Right cardiac atrium (tissue), 5 donors: ENCODE measurements at regions not wholly inside any gene's neighbourhood (a gene's known extent, or its start where the extent isn't known, plus 50 kb on each side); places are given as distances from the start of the nearest gene placed in this dataset.

Experiments
- ATAC-seq, 2 donors: fragments of 200-7000 bp; cut with Tn5 transposase; one replicate each; pipeline versions ENCODE4 v1.8.0 to v1.9.1; 2020; ENCODE audit warnings: moderate library complexity in 2 of 2, mild to moderate bottlenecking in 1 of 2
- DNase-seq, 3 donors: peaks; one replicate each; pipeline ENCODE4 v3.0.0-alpha.2; 2020
- H3K27ac ChIP-seq: one replicate; pipeline ENCODE4 v1.5.1; 2013; ENCODE audit warnings: mild to moderate bottlenecking, low read length, control low read depth, moderate library complexity
- H3K27me3 ChIP-seq: one replicate; pipeline ENCODE4 v1.6.1; 2013; ENCODE audit not compliant: control insufficient read depth, insufficient read depth
- H3K4me1 ChIP-seq: one replicate; pipeline ENCODE4 v1.6.1; 2013; ENCODE audit warnings: low read length; ENCODE audit not compliant: control insufficient read depth, insufficient read depth
- H3K4me3 ChIP-seq: one replicate; pipeline ENCODE4 v1.5.1; 2013; ENCODE audit warnings: low read length, control low read depth
- H3K9me3 ChIP-seq: one replicate; pipeline ENCODE4 v1.6.1; 2013; ENCODE audit warnings: low read length; ENCODE audit not compliant: control insufficient read depth
- WGBS: extraction: QIAGEN DNeasy Blood & Tissue Kit; methylation state at CpG from one replicate; pipeline ENCODE4 v1.1.7; 2013; 5-methylcytosine and 5-hydroxymethylcytosine counted together
- intact Hi-C, 4 donors: fragments of 100-400 bp; cut with DNase I; formaldehyde crosslinking; loops; one replicate each; pipeline versions ENCODE4 v1.11.0 to v1.14.0; 2022 to 2023
- donor health status: healthy with polysubstance abuse.
- donor health status: DM: no; HTN: yes; CAD: no.
- donor health status: DM: no; HTN: no; CAD: no.
- donor health status: DM: no; HTN: yes; CAD: no; lungs with severe emphysema.
- donor health status: DM: yes; HTN: yes; CAD: no.

GRCh38 chr1:81453367-81453703, 347.4 kb upstream of the ADGRL2 start:
- no peak overlapping the region for H3K27ac ChIP-seq
- H3K4me3 ChIP-seq = no peak overlapping the region
- no peaks in the 10 kb centered on the region for H3K4me1 ChIP-seq
- ATAC-seq (no peak), DNase-seq (no peak)
- intact Hi-C loops = no loop called here
- H3K9me3 ChIP-seq = no peaks in the 10 kb centered on the region
- H3K27me3 ChIP-seq = no peaks in the 10 kb centered on the region
- WGBS = 76% methylated on average over 2 of the region's 2 CpGs

- DNase-seq (no peak), ATAC-seq (no peak)
- Histone ChIP-seq H3K27me3 (no peaks in the 10 kb centered on the region), H3K4me3 (no peak overlapping the region), H3K4me1 (no peaks in the 10 kb centered on the region), H3K27ac (no peak overlapping the region), H3K9me3 (no peaks in the 10 kb centered on the region)
- WGBS = 83% methylated on average over 7 of the region's 7 CpGs
- intact Hi-C loops = no loop called here
Observed at GRCh38 chr1:81452693-81453366, 347.9 kb upstream of the ADGRL2 start.

GRCh38 chr1:81449786-81450185, 350.9 kb upstream of the ADGRL2 start:
- WGBS = 96% methylated on average over 2 of the region's 2 CpGs
- Histone ChIP-seq H3K27ac (no peak overlapping the region), H3K4me3 (no peak overlapping the region), H3K9me3 (no peaks in the 10 kb centered on the region), H3K27me3 (no peaks in the 10 kb centered on the region), H3K4me1 (no peaks in the 10 kb centered on the region)
- DNase-seq = no peak
- ATAC-seq = no peak
- intact Hi-C loops = no loop called here

GRCh38 chr1:81446000-81446669, 354.6 kb upstream of the ADGRL2 start:
- no peaks in the 10 kb centered on the region for H3K9me3 ChIP-seq
- ATAC-seq = peak; percentile 60 to 71
- intact Hi-C loops = no loop called here
- WGBS = 65% methylated on average over 9 of the region's 9 CpGs
- DNase-seq = peak; percentile 22 to 56 (median 31)
- peak overlapping the region; percentile 3 for H3K27ac ChIP-seq
- no peaks in the 10 kb centered on the region for H3K27me3 ChIP-seq
- peak overlapping the region; percentile 23 for H3K4me3 ChIP-seq
- peaks cover 1% of the 10 kb centered on the region for H3K4me1 ChIP-seq

GRCh38 chr1:81443288-81443687, 357.4 kb upstream of the ADGRL2 start:
- Histone ChIP-seq H3K27me3 (no peaks in the 10 kb centered on the region), H3K9me3 (peaks cover 4% of the 10 kb centered on the region), H3K27ac (no peak overlapping the region), H3K4me3 (no peak overlapping the region), H3K4me1 (peaks cover 1% of the 10 kb centered on the region)
- WGBS = 96% methylated on average over 1 of the region's 1 CpG
- intact Hi-C loops = no loop called here
- ATAC-seq (no peak), DNase-seq (no peak)

- DNase-seq (peak in 1 of 3 donors; percentile 46), ATAC-seq (no peak)
- H3K4me3 ChIP-seq = no peak overlapping the region
- intact Hi-C loops = no loop called here
- peaks cover 4% of the 10 kb centered on the region for H3K9me3 ChIP-seq
- no peaks in the 10 kb centered on the region for H3K4me1 ChIP-seq
- no peaks in the 10 kb centered on the region for H3K27me3 ChIP-seq
- no peak overlapping the region for H3K27ac ChIP-seq
- 97% methylated on average over 12 of the region's 12 CpGs for WGBS
Observed at GRCh38 chr1:81439046-81439823, 361.5 kb upstream of the ADGRL2 start.

- Histone ChIP-seq H3K4me3 (no peak overlapping the region), H3K27ac (peak overlapping the region; percentile 59), H3K4me1 (no peaks in the 10 kb centered on the region), H3K9me3 (peaks cover 4% of the 10 kb centered on the region), H3K27me3 (no peaks in the 10 kb centered on the region)
- DNase-seq (no peak), ATAC-seq (no peak)
- intact Hi-C loops = no loop called here
- WGBS = 30% methylated on average over 3 of the region's 3 CpGs
Observed at GRCh38 chr1:81437649-81438048, 363.1 kb upstream of the ADGRL2 start.

GRCh38 chr1:81437213-81437612, 363.5 kb upstream of the ADGRL2 start:
- no peak overlapping the region for H3K4me3 ChIP-seq
- DNase-seq (no peak), ATAC-seq (no peak)
- H3K27ac ChIP-seq = no peak overlapping the region
- H3K9me3 ChIP-seq = peaks cover 4% of the 10 kb centered on the region
- H3K4me1 ChIP-seq = no peaks in the 10 kb centered on the region
- H3K27me3 ChIP-seq = no peaks in the 10 kb centered on the region
- WGBS = 54% methylated on average over 1 of the region's 1 CpG
- intact Hi-C loops = no loop called here

GRCh38 chr1:81435175-81435574, 365.6 kb upstream of the ADGRL2 start:
- Histone ChIP-seq H3K4me3 (no peak overlapping the region), H3K27me3 (no peaks in the 10 kb centered on the region), H3K9me3 (peaks cover 4% of the 10 kb centered on the region), H3K4me1 (peaks cover 2% of the 10 kb centered on the region), H3K27ac (no peak overlapping the region)
- no peak for ATAC-seq
- intact Hi-C loops = no loop called here
- no peak for DNase-seq
- 19% methylated on average over 1 of the region's 1 CpG for WGBS

- peak overlapping the region; percentile 78 for H3K27ac ChIP-seq
- WGBS = 36% methylated on average over 2 of the region's 2 CpGs
- no peak for DNase-seq
- no peaks in the 10 kb centered on the region for H3K27me3 ChIP-seq
- H3K9me3 ChIP-seq = no peaks in the 10 kb centered on the region
- H3K4me1 ChIP-seq = peaks cover 2% of the 10 kb centered on the region
- no peak for ATAC-seq
- no peak overlapping the region for H3K4me3 ChIP-seq
- intact Hi-C loops = no loop called here
Observed at GRCh38 chr1:81433676-81434075, 367.1 kb upstream of the ADGRL2 start.

GRCh38 chr1:81432654-81433109, 368.1 kb upstream of the ADGRL2 start:
- peak overlapping the region; percentile 73 for H3K27ac ChIP-seq
- peak; percentile 39 to 43 for ATAC-seq
- WGBS = 63% methylated on average over 8 of the region's 8 CpGs

More at GRCh38 chr1:81432654-81433109, 368.1 kb upstream of the ADGRL2 start:
- Histone ChIP-seq H3K4me3 (no peak overlapping the region), H3K4me1 (peaks cover 2% of the 10 kb centered on the region), H3K27me3 (no peaks in the 10 kb centered on the region), H3K9me3 (no peaks in the 10 kb centered on the region)
- intact Hi-C loops = no loop called here
- DNase-seq = peak in 2 of 3 donors; percentile 36 to 55
